HEK293T (cell line): ENCODE measurements at regions not wholly inside any gene's neighbourhood (a gene's known extent, or its start where the extent isn't known, plus 50 kb on each side); places are given as distances from the start of the nearest gene placed in this dataset.

ENCODE experiments used
- BHLHE40 ChIP-seq: fragments of 450-650 bp; IDR thresholded peaks from 2 replicates; pipeline ENCODE4 v1.6.1; 2016; ENCODE audit warnings: mild to moderate bottlenecking, moderate library complexity, borderline replicate concordance
- FOXA1 ChIP-seq: fragments of 450-650 bp; IDR thresholded peaks from 2 replicates; pipeline ENCODE4 v1.6.1; 2016; ENCODE audit warnings: mild to moderate bottlenecking
- FOXK2 ChIP-seq: fragments of 450-650 bp; IDR thresholded peaks from 2 replicates; pipeline ENCODE4 v1.6.1; 2016; ENCODE audit warnings: mild to moderate bottlenecking
- FOXM1 ChIP-seq: fragments of 450-650 bp; IDR thresholded peaks from 2 replicates; pipeline ENCODE4 v1.6.1; 2017; ENCODE audit warnings: mild to moderate bottlenecking, borderline replicate concordance
- HDGF ChIP-seq: fragments of 450-650 bp; IDR thresholded peaks from 2 replicates; pipeline ENCODE4 v1.6.1; 2017; ENCODE audit warnings: antibody characterized with exemption, borderline replicate concordance
- L3MBTL2 ChIP-seq: fragments of 450-650 bp; conservative IDR thresholded peaks from 2 replicates; pipeline ENCODE4 v1.6.1; 2016; ENCODE audit warnings: mild to moderate bottlenecking
- LEF1 ChIP-seq: fragments of 450-650 bp; IDR thresholded peaks from 2 replicates; pipeline ENCODE4 v1.6.1; 2017; ENCODE audit warnings: mild to moderate bottlenecking, borderline replicate concordance
- NFRKB ChIP-seq: fragments of 450-650 bp; IDR thresholded peaks from 2 replicates; pipeline ENCODE4 v1.6.1; 2016; ENCODE audit warnings: mild to moderate bottlenecking, moderate library complexity
- PKNOX1 ChIP-seq: fragments of 450-650 bp; IDR thresholded peaks from 2 replicates; pipeline ENCODE4 v1.6.1; 2016
- SP1 ChIP-seq: fragments of 450-650 bp; IDR thresholded peaks from 2 replicates; pipeline ENCODE4 v1.6.1; 2017
- SUZ12 ChIP-seq: fragments of 450-650 bp; IDR thresholded peaks from 2 replicates; pipeline ENCODE4 v1.6.1; 2016; ENCODE audit warnings: mild to moderate bottlenecking
- ZNF384 ChIP-seq: fragments of 450-650 bp; IDR thresholded peaks from 2 replicates; pipeline ENCODE4 v1.6.1; 2016

- no peak for TF ChIP-seq FOXA1
- no peak for TF ChIP-seq LEF1
- no peak for TF ChIP-seq ZNF384
- TF ChIP-seq BHLHE40 = no peak
- no peak for TF ChIP-seq SUZ12
- no peak for TF ChIP-seq FOXM1
- TF ChIP-seq L3MBTL2 = no peak
- TF ChIP-seq PKNOX1 = no peak
- no peak for TF ChIP-seq FOXK2
- TF ChIP-seq NFRKB = no peak
- no peak for TF ChIP-seq SP1
- TF ChIP-seq HDGF = no peak
Measured at GRCh38 chr2:128988326-128988725, 669.7 kb upstream of the HS6ST1 start.
